ENCODE measurements at regions not wholly inside any gene's neighbourhood (a gene's known extent, or its start where the extent isn't known, plus 50 kb on each side); places are given as distances from the start of the nearest gene placed in this dataset. TPM values are rescaled to one million over a fixed set of nuclear protein-coding genes. Genes with fewer than 3 reads are reported as not detected.

GRCh38 chr1:237961754-237962153, 71.0 kb upstream of the ZP4 start:
- Histone ChIP-seq H3K27me3 (ENCODE audit: control insufficient read depth, insufficient read depth, low read length) (no peaks in the 10 kb centered on the region), H3K36me3 (ENCODE audit: control insufficient read depth, insufficient read depth, low read length) (no peaks in the 10 kb centered on the region), H3K4me3 (ENCODE audit: low read depth, low read length) (no peak overlapping the region)
- ChIA-PET POLR2A (no interaction called here), CTCF (no interaction called here)
- DNase-seq (ENCODE audit: low read depth): no peak
- TF ChIP-seq CTCF (IDR thresholded peaks at IDR 0.05; ENCODE audit: insufficient read depth, low read depth, low read length): no peak

- H3K4me3 ChIP-seq (ENCODE audit: low read depth, low read length): no peak overlapping the region
- no peaks in the 10 kb centered on the region for H3K27me3 ChIP-seq (ENCODE audit: control insufficient read depth, insufficient read depth, low read length)
- H3K36me3 ChIP-seq (ENCODE audit: control insufficient read depth, insufficient read depth, low read length): no peaks in the 10 kb centered on the region
- ChIA-PET CTCF (no interaction called here), POLR2A (no interaction called here)
- no peak for TF ChIP-seq CTCF (IDR thresholded peaks at IDR 0.05; ENCODE audit: insufficient read depth, low read depth, low read length)
- DNase-seq (ENCODE audit: low read depth): no peak
These were observed 69.1 kb upstream of the ZP4 start for GRCh38 chr1:237959838-237960237.

- H3K27me3 ChIP-seq (ENCODE audit: control insufficient read depth, insufficient read depth, low read length): no peaks in the 10 kb centered on the region
- no peaks in the 10 kb centered on the region for H3K36me3 ChIP-seq (ENCODE audit: control insufficient read depth, insufficient read depth, low read length)
- CTCF ChIA-PET: no interaction called here
- no peak overlapping the region for H3K4me3 ChIP-seq (ENCODE audit: low read depth, low read length)
- DNase-seq (ENCODE audit: low read depth): no peak
- no peak for TF ChIP-seq CTCF (IDR thresholded peaks at IDR 0.05; ENCODE audit: insufficient read depth, low read depth, low read length)
- POLR2A ChIA-PET: no interaction called here
These were observed 62.5 kb upstream of the ZP4 start for GRCh38 chr1:237953238-237953637.

Small RNA genes lying in the stretch of these regions (small RNA-seq; reads per million reads assigned to genes)
- gene AL356010.1 (ENCODE audit: insufficient read length, low read depth, low replicate concordance) (not detected), gene AL590135.1 (ENCODE audit: insufficient read length, low read depth, low replicate concordance) (not detected), gene RNU6-725P (ENCODE audit: insufficient read length, low read depth, low replicate concordance) (not detected)

All from BJ (cell line).